Mucosa of stomach (tissue), 1 donor: ENCODE measurements at regions not wholly inside any gene's neighbourhood (a gene's known extent, or its start where the extent isn't known, plus 50 kb on each side); places are given as distances from the start of the nearest gene placed in this dataset.

Source experiments
- H3K27me3 ChIP-seq: one replicate; pipeline ENCODE4 v1.7.0; 2013; ENCODE audit warnings: mild to moderate bottlenecking, low read length; ENCODE audit not compliant: control insufficient read depth, insufficient read depth
- H3K36me3 ChIP-seq: one replicate; pipeline ENCODE4 v1.7.0; 2013; ENCODE audit warnings: low read length; ENCODE audit not compliant: control insufficient read depth, insufficient read depth
- H3K4me1 ChIP-seq: one replicate; pipeline ENCODE4 v1.7.0; 2013; ENCODE audit warnings: mild to moderate bottlenecking, low read length; ENCODE audit not compliant: control insufficient read depth, insufficient read depth
- H3K4me3 ChIP-seq: one replicate; pipeline ENCODE4 v1.7.0; 2013; ENCODE audit warnings: low read length
- H3K9ac ChIP-seq: one replicate; pipeline ENCODE4 v1.7.0; 2013; ENCODE audit warnings: mild to moderate bottlenecking, low read length, moderate library complexity
- H3K9me3 ChIP-seq: one replicate; pipeline ENCODE4 v1.7.0; 2013; ENCODE audit warnings: mild to moderate bottlenecking, low read length, moderate library complexity; ENCODE audit not compliant: control insufficient read depth
- donor health status: Pancreatic carcinoma.

DNA sequence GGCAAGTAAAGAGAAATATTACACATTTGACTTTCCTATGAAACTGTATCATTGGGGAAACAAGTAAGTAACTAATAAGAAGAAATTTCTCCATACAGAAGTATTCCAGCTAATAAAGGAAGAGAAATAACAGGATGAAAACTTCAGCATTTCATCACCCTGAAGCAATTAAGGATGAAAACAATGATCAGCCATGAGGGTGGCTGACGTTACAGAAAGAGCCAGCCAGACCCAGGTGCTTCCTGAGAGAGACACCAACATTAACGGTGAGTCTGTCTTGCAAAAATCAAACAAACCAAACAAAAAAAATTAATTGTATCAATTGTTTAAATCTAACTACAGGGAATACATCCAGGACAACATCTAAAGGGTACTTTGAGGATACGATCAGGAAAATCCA is 190.0 kb downstream of the ARRDC4 start:
- Histone ChIP-seq H3K27me3 (no peaks in the 10 kb centered on the region), H3K4me1 (no peaks in the 10 kb centered on the region), H3K36me3 (no peaks in the 10 kb centered on the region), H3K9me3 (no peaks in the 10 kb centered on the region), H3K4me3 (no peak overlapping the region), H3K9ac (no peak overlapping the region)

DNA sequence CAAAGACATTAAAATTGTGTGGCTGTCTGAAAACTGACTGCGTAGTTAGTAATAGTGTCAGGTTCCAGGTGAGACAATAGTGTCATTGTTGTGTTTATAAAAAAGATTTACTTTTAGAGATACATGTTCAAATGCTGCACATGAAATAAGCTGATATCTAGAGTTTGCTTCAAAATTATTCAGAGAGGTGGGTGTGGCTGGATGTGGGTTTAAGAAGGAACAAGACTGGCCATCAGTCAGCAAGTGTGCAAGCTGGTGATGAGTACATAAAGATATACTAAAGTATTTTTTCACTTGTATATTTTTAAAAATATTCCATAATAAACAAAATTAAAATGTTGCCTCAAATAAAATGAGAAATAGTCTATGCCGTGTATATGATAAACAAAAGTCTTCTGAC is 190.6 kb downstream of the ARRDC4 start:
- Histone ChIP-seq H3K27me3 (no peaks in the 10 kb centered on the region), H3K36me3 (no peaks in the 10 kb centered on the region), H3K9me3 (no peaks in the 10 kb centered on the region), H3K4me3 (no peak overlapping the region), H3K9ac (no peak overlapping the region), H3K4me1 (no peaks in the 10 kb centered on the region)

DNA sequence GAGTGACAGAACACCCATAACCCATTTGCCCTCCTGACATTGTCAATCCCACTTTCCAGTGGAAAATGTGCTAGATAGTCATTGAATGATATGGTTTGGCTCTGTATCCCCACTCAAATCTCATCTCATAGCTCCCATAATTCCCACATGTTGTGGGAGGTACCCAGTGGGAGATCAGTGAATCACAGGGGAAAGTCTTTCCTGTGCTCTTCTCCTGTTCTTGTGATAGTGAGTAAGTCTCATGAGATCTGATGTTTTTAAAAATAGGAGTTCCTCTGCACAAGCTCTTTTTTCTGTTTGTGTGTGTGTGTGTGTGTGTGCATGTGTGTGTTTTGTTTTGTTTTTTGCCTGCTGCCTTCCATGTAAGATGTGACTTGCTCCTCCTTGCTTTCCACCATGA is 191.7 kb downstream of the ARRDC4 start:
- H3K4me3 ChIP-seq: no peak overlapping the region
- H3K4me1 ChIP-seq: no peaks in the 10 kb centered on the region
- no peaks in the 10 kb centered on the region for H3K9me3 ChIP-seq
- H3K9ac ChIP-seq: no peak overlapping the region
- no peaks in the 10 kb centered on the region for H3K36me3 ChIP-seq
- no peaks in the 10 kb centered on the region for H3K27me3 ChIP-seq

DNA sequence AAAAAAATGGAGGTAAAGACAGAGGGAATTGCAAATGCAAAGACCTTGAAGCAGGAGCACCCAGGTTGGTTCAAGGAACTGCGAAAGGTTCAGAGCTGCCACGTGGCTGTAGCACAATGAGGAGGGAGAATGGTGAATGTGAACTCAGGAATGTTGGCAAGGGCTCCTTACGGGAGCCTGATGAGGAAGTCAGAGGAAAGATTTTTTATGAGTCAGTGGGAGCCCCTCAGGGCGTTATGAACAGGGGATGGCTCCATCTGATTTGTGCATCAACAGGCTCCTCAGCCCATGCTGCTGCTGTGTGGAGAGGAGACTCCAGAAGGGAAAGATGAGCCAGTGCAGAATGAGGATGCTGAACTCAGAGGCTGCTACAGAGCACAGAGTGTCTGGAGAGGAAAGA is 194.4 kb downstream of the ARRDC4 start:
- Histone ChIP-seq H3K4me3 (no peak overlapping the region), H3K36me3 (no peaks in the 10 kb centered on the region), H3K4me1 (no peaks in the 10 kb centered on the region), H3K27me3 (no peaks in the 10 kb centered on the region), H3K9ac (no peak overlapping the region), H3K9me3 (no peaks in the 10 kb centered on the region)

DNA sequence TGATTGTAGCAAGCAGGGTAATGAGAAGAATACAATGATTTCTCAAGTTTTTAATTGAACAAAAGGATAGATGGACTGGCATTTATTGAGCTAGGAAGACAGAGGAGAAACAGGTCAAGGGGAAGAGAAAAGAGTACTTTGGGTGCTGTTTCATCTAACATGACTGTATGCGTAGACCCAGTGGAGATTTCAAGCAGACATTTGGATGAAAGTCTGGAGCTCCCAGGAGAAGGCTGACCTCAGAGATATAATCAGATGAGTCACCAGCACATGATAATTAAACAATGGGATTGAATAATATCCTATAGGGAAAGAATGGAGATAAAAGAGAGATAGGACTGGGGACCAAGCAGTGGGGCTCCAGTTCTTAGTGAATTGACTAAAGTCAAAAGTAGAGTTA is 194.9 kb downstream of the ARRDC4 start:
- H3K9ac ChIP-seq: no peak overlapping the region
- no peak overlapping the region for H3K4me3 ChIP-seq
- no peaks in the 10 kb centered on the region for H3K4me1 ChIP-seq
- H3K27me3 ChIP-seq: no peaks in the 10 kb centered on the region
- H3K36me3 ChIP-seq: no peaks in the 10 kb centered on the region
- no peaks in the 10 kb centered on the region for H3K9me3 ChIP-seq

DNA sequence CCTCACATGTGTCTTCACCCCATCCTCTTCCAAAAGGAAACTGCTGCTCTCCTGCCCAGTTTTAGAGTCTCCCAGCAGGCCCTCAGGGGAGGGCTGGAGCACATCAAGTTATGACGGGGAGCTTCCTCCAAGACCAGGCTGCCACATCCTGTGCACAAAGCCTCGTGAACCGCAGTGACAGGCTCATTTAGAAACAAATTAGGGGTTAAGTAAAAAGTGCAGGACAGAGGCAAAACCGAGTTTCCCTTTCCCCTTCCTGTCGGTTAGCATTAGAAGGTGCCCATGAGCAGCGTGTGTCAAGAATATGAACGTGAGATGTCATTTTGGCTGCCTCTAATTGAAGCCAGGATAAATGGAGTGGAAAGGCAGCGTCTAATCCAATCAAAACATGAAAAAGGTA is 199.7 kb downstream of the ARRDC4 start:
- Histone ChIP-seq H3K9ac (no peak overlapping the region), H3K9me3 (no peaks in the 10 kb centered on the region), H3K27me3 (no peaks in the 10 kb centered on the region), H3K4me3 (no peak overlapping the region), H3K36me3 (no peaks in the 10 kb centered on the region), H3K4me1 (no peaks in the 10 kb centered on the region)

DNA sequence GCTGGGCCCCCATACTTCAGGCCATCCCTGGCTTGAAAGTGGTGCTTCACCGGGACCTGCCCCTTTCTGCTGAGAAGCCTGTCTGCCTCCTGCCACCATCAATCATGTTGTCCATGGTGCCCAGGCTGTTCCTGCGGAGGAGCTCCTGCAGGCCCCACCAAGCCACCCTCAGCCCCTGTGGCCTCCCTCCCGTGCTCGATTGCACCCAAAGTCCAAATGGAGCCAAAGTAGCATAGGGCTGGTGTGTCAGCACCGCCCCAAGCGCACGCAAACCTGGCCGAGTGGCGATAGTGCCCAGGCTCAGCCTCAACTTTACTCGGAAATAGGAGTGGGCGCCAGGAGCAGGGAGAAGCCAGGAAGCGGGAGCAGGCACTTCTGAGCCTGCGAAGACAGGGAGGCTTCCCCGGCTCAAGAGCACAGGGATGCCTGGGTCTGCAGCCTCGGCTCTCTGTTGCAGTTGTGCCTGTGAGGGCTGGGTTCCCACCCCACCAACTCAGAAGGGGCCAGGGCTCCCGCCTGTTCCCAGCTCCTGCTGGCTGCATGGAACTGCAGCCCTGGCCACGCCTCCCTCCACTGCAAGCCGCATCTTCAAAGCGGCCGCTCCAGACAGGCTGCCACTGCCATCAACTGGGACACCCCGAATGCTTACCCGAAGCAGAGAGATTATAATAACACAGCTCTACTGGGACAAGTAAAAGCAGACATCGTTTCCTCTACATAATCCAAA is 203.0 kb downstream of the ARRDC4 start:
- Histone ChIP-seq H3K9me3 (no peaks in the 10 kb centered on the region), H3K4me1 (no peaks in the 10 kb centered on the region), H3K36me3 (no peaks in the 10 kb centered on the region), H3K9ac (no peak overlapping the region), H3K4me3 (no peak overlapping the region), H3K27me3 (no peaks in the 10 kb centered on the region)

DNA sequence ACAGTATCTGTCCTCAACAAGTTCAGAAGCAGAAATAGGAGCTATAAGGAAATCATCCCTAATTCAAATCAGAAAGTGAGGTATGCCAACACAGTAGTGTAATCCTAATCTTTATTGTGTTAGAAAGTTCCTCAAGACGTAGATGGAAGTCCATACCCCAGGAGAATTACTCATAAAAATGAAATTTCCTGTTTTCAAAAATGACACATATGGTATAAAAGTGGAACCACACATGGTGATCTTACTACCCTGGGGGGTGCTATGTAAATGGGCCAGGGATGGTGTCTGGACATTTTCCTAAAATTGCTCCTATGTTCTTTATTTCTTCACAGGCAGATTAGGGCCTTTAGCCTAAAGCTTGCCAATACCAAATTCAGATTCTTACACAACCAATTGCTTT is 204.1 kb downstream of the ARRDC4 start:
- Histone ChIP-seq H3K36me3 (no peaks in the 10 kb centered on the region), H3K9me3 (no peaks in the 10 kb centered on the region), H3K9ac (no peak overlapping the region), H3K4me1 (no peaks in the 10 kb centered on the region), H3K27me3 (no peaks in the 10 kb centered on the region), H3K4me3 (no peak overlapping the region)

DNA sequence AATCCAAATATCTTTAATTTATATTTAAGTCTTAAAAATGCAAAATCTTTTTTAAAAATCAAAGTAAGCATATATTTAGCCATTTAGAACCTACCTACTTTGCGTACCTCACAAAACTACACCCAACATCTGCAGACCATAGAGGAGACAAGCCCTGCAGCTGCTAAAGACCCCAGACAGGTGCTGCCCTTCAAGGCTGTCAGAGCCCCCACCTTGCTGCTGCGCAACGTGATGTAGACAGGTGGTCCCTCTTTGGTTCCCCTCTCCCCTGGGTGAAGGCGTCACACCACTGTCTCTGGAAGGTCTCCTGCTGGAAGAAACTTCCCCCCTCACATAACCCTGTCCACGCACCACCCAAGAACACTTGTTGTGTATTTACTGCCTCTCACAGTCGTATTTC is 204.5 kb downstream of the ARRDC4 start:
- Histone ChIP-seq H3K9ac (no peak overlapping the region), H3K9me3 (no peaks in the 10 kb centered on the region), H3K27me3 (no peaks in the 10 kb centered on the region), H3K36me3 (no peaks in the 10 kb centered on the region), H3K4me1 (no peaks in the 10 kb centered on the region), H3K4me3 (no peak overlapping the region)

DNA sequence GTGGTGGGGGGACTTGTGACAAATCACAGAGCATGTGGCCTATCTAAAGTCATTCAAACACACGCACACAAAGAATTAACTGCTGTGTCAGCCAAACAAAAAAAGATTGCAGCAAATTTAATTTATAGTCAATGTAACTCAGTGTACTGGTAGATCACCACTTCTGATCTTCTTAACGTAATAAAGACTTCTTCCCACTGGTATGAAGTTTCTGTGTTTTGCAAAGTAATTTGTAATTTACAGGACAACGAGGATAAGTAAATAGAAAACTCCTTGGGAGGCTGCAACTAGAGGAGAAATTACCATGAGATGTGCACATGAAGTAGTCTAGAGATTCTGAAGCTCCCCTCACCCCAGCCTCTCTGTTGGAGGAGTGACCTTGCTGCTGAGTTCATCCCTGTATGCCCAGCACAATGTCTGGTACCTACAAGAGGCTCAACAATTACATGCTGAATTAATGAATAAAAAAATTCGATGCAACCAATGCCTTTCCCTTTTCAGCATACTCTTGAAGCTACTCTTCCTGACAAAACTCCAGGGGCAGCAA is 207.3 kb downstream of the ARRDC4 start:
- no peak overlapping the region for H3K9ac ChIP-seq
- H3K36me3 ChIP-seq: no peaks in the 10 kb centered on the region
- H3K9me3 ChIP-seq: no peaks in the 10 kb centered on the region
- no peaks in the 10 kb centered on the region for H3K4me1 ChIP-seq
- H3K4me3 ChIP-seq: no peak overlapping the region
- no peaks in the 10 kb centered on the region for H3K27me3 ChIP-seq

DNA sequence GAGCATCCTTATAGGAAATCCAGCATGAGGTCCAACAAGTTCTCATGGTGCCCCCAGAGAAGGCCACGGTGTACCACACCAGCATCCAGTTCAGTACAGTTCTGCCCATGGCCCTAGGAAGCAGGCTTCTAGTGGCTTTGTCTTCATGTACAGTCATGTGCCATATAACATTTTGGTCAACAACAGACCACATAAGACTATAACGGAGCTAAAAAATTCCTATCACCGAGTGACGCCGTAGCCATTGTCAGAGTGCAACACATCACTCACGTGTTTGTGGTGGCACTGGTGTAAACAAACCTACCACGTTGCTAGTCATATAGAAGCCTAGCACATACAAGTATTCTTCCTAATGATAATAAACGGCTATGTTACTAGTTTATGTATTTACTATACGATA is 209.0 kb downstream of the ARRDC4 start:
- Histone ChIP-seq H3K9ac (no peak overlapping the region), H3K9me3 (no peaks in the 10 kb centered on the region), H3K4me3 (no peak overlapping the region), H3K36me3 (no peaks in the 10 kb centered on the region), H3K27me3 (no peaks in the 10 kb centered on the region), H3K4me1 (no peaks in the 10 kb centered on the region)

DNA sequence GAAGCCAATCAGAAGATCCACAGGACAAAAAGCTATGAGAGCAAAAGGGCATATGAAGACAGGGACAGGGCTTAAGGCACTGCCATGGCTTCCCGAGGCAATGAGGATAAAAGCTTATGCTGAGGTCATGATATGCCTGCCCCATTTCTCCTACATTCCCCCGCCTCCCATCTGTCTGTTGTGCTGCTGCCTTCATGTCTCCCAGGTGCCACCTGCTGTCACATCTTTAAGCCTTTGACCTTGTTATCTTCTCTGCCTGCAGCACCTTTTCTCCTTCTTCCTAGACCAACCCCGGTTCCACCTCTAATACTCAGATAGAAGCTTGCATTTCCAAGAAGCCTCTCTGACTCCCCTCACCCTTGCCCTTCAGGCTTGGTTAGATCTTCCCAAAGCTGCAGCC is 213.8 kb downstream of the ARRDC4 start:
- H3K27me3 ChIP-seq: peaks cover 9% of the 10 kb centered on the region
- no peaks in the 10 kb centered on the region for H3K9me3 ChIP-seq
- H3K4me3 ChIP-seq: no peak overlapping the region
- H3K9ac ChIP-seq: no peak overlapping the region
- H3K36me3 ChIP-seq: no peaks in the 10 kb centered on the region
- no peaks in the 10 kb centered on the region for H3K4me1 ChIP-seq

DNA sequence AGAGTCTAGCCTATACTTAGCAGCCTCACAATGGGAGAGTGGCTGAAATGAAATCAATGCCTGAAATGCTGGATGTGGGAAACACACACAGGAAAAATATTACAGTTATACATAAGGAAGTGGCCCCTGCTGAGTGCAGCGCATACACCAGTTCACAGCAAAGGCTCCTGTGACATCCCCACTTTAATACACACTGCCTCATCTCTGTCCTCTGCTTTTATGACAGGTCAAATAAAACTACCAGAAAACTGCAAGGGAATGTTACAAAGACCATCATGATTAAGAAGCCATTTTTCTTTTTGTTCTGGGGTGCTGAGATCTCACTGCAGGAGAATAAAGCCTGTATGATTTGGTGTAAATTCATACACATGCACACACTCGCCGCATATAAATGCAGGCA is 214.3 kb downstream of the ARRDC4 start:
- no peaks in the 10 kb centered on the region for H3K4me1 ChIP-seq
- H3K27me3 ChIP-seq: peaks cover 11% of the 10 kb centered on the region
- H3K9me3 ChIP-seq: no peaks in the 10 kb centered on the region
- H3K9ac ChIP-seq: no peak overlapping the region
- no peaks in the 10 kb centered on the region for H3K36me3 ChIP-seq
- H3K4me3 ChIP-seq: no peak overlapping the region
